BJ (cell line): ENCODE measurements at regions not wholly inside any gene's neighbourhood (a gene's known extent, or its start where the extent isn't known, plus 50 kb on each side); places are given as distances from the start of the nearest gene placed in this dataset.

ENCODE experiments used
- CTCF ChIA-PET: fragments of 350-600 bp; formaldehyde crosslinking; extraction: SDS; loops from one replicate; lab custom pipeline; 2021; ENCODE audit warnings: antibody characterized with exemption, inconsistent platforms; lab: Yijun Ruan, JAX
- POLR2A ChIA-PET: fragments of 300-600 bp; sonication (Branson Sonifier 250); formaldehyde crosslinking; extraction: SDS; loops from one replicate; lab custom pipeline; 2021; ENCODE audit warnings: antibody characterized with exemption; lab: Charles Lee
- DNase-seq: peaks from one replicate; pipeline ENCODE4 v3.0.0-alpha.2; 2011; ENCODE audit warnings: low read depth
- H3K27me3 ChIP-seq: 2 replicates; pipeline ENCODE4 v1.6.0; 2011; ENCODE audit warnings: low read length; ENCODE audit not compliant: control insufficient read depth, insufficient read depth
- H3K36me3 ChIP-seq: 2 replicates; pipeline ENCODE4 v1.5.1; 2011; ENCODE audit warnings: low read length; ENCODE audit not compliant: control insufficient read depth, insufficient read depth
- H3K4me3 ChIP-seq: 2 replicates; pipeline ENCODE4 v1.5.1; 2011; ENCODE audit warnings: low read depth, mild to moderate bottlenecking, control low read depth, low read length
- CTCF ChIP-seq: IDR thresholded peaks from 2 replicates; pipeline ENCODE4 v1.5.1; 2011; ENCODE audit warnings: low read depth, mild to moderate bottlenecking, control low read depth, inconsistent platforms, low read length, moderate library complexity; ENCODE audit not compliant: insufficient read depth

GRCh38 chr20:24210356-24210755 is 221.8 kb upstream of the GGTLC1 start:
- Histone ChIP-seq H3K27me3 (no peaks in the 10 kb centered on the region), H3K36me3 (no peaks in the 10 kb centered on the region), H3K4me3 (no peak overlapping the region)
- ChIA-PET CTCF (interaction anchor here (0.6 kb wide), 1 partner anchor 96 kb away, joined by 3 read pairs; no protein-coding TSS in a partner anchor), POLR2A (no interaction called here)
- DNase-seq, result no peak
- TF ChIP-seq CTCF, result no peak

- Histone ChIP-seq H3K36me3 (no peaks in the 10 kb centered on the region), H3K27me3 (no peaks in the 10 kb centered on the region), H3K4me3 (no peak overlapping the region)
- DNase-seq, result no peak
- POLR2A ChIA-PET, result no interaction called here
- no peak for TF ChIP-seq CTCF
- CTCF ChIA-PET, result interaction anchor here (0.5 kb wide), 1 partner anchor 48 kb away, joined by 3 read pairs; no protein-coding TSS in a partner anchor
Measured at GRCh38 chr20:24208652-24209051, 220.1 kb upstream of the GGTLC1 start.

- no peaks in the 10 kb centered on the region for H3K27me3 ChIP-seq
- ChIA-PET CTCF (interaction anchor here (0.7 kb wide), 1 partner anchor 74 kb away, joined by 3 read pairs; no protein-coding TSS in a partner anchor), POLR2A (no interaction called here)
- H3K36me3 ChIP-seq, result no peaks in the 10 kb centered on the region
- TF ChIP-seq CTCF, result no peak
- no peak for DNase-seq
- H3K4me3 ChIP-seq, result no peak overlapping the region
Measured at GRCh38 chr20:24207803-24208300, 219.3 kb upstream of the GGTLC1 start.

- POLR2A ChIA-PET, result no interaction called here
- CTCF ChIA-PET, result interaction anchor here (0.7 to 1.5 kb wide), 3 partner anchors 16 to 711 kb away, joined by 3 to 4 read pairs (median 3); no protein-coding TSS in a partner anchor
- DNase-seq, result no peak
- Histone ChIP-seq H3K36me3 (no peaks in the 10 kb centered on the region), H3K4me3 (no peak overlapping the region), H3K27me3 (no peaks in the 10 kb centered on the region)
- TF ChIP-seq CTCF, result no peak
Measured at GRCh38 chr20:24206995-24207394, 218.4 kb upstream of the GGTLC1 start.

GRCh38 chr20:24203526-24204183 is 215.1 kb upstream of the GGTLC1 start:
- Histone ChIP-seq H3K27me3 (no peaks in the 10 kb centered on the region; the same call in 1 of the 2 replicates), H3K36me3 (no peaks in the 10 kb centered on the region), H3K4me3 (no peak overlapping the region)
- ChIA-PET CTCF (interaction anchor here (0.6 kb wide), 1 partner anchor 203 kb away, joined by 3 read pairs; no protein-coding TSS in a partner anchor), POLR2A (no interaction called here)
- no peak for TF ChIP-seq CTCF
- no peak for DNase-seq
